Neural progenitor cell (in vitro differentiated cells): ENCODE measurements at regions not wholly inside any gene's neighbourhood (a gene's known extent, or its start where the extent isn't known, plus 50 kb on each side); places are given as distances from the start of the nearest gene placed in this dataset.

Experiments
- CTCF ChIP-seq: fragments of 200-600 bp; sonication (generic); IDR thresholded peaks from 2 replicates; pipeline ENCODE4 v1.5.1; 2017; ENCODE audit warnings: antibody characterized with exemption, mild to moderate bottlenecking
- EZH2 ChIP-seq: fragments of 200-600 bp; sonication (generic); IDR thresholded peaks from 2 replicates; pipeline ENCODE4 v1.6.1; 2017; ENCODE audit warnings: antibody characterized with exemption, mild to moderate bottlenecking, moderate library complexity

- no peak for TF ChIP-seq CTCF
- no peak for TF ChIP-seq EZH2
Observed at GRCh38 chr20:6519556-6519955, 247.9 kb upstream of the BMP2 start.
